EL (cell line): ENCODE measurements at regions not wholly inside any gene's neighbourhood (a gene's known extent, or its start where the extent isn't known, plus 50 kb on each side); places are given as distances from the start of the nearest gene placed in this dataset.

Experiments used
- DNase-seq: peaks from one replicate; pipeline ENCODE4 v3.0.0-alpha.2; 2016

DNA sequence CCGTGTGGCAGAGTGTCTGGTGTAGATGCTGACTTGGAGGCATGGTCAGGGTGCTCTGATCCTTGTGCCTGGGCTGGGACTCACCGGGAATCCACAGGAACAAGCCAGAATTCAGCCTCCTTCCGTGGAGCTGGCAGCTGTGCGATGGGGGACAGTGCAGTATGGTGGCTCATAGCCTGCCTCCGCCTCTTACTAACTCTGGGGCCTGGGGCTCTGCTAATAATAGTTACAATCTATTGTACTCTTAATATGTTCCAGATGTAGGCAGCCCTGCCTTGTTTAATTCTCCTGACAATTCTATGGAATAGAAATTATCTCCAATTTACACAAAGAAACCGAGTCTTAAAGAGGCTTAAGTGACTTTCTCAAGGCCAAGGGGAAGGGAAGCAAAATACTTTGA lies 77.6 kb downstream of the PCDH1 start:
- no peak for DNase-seq

DNA sequence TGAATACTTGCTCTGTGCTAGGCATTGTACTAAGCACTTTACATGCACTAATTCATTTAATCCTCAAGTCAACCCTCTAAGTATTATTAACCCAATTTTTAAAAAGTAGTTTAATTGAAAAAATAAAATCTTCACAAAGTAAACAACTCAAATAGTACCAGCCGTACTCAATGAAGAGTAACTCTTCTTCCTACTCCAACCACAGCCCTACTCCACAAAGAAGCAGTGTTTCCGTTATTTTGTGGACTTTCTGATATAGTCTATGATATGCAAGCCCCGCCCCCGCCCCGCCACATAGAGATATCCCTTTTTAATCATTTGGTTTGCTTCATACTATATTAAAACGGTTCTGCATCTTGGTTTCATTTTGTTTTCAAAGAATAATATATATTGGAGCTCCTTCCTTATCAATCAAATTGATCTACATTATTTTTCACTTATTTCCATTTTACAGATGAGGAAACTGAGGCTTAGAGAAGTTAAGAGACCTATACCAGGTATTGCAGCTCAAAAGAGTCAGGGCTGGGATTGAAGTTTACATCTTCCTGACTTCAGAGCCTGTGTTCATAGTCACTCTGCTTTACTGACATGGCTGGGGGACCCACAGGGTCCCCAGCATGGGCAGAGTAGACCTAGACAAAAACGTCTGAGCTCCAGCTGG lies 78.6 kb downstream of the PCDH1 start:
- no peak for DNase-seq

DNA sequence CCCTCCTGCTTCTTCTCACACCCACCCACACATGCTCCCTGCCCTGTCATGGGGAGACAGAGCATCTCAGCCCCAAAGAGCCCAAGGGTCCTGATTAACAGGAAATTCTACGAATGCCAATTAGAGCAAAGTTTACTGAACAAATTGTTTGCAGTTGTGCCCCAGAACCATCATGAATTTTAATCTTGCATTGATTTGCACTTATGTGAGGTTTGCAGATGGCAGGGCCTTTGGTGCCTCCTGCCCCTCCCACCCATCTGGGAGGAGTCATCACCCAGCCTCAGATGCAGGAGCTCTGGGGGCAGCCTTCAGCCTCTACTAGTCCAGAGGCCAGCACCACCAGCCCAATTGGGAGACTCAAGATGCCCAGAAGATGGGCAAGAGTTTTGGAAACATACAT lies 80.8 kb downstream of the PCDH1 start:
- DNase-seq: no peak

DNA sequence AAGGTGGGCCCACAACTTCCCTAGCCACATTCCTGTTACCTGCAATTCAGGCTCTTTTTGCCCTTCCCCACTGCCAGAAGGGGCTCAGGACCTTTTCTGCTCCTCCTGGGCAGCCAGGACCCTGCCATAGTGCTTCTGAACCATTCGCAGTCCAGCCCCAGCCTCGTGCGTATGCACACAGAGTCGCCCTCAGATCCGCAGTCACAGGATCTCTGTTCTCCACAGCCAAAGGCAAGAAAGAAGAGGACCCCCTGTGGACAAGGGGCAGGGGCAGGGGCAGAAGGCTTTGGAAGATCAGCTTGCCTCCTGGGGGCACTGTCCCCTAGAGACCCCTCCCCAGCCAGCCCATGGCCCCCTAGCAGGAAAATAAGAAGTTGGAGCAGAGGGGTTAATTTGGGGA lies 82.8 kb downstream of the PCDH1 start:
- no peak for DNase-seq

DNA sequence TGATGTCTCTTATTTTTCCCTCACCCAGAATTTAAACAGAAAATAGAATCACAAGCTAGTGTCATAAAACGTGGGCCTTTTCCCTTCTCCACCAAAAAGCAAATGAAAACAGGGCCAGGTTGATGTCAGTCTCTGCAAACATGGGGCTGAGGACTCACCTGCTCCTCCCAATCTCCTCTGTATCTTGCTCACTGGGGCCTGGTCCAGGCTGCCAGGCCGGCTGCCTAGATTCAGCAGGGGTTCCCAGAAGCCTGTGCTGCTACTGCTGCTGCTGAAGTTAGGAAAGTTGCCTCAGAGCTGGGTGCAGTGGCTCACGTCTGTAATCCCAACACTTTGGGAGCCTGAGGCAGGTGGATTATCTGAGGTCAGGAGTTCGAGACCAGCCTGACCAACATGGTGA lies 84.3 kb downstream of the PCDH1 start:
- DNase-seq: no peak

DNA sequence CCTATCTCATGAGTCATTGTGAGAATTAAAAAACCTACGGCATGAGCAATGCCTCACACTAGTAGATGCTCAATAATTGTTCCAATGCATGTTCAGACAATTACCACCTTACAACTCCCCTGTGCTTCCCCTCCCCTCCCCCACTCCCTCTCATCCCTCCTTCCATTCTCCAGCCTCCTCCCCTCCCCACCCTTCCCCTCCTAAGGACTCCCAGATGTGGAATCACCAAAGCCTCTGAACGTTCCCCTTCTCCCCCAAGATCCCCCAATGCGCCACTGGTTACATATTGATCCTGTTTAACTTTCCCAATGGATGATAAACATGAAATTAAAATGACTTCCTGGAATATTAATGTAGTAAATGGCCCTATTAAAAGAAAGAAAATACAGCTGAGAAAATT lies 84.8 kb downstream of the PCDH1 start:
- no peak for DNase-seq

DNA sequence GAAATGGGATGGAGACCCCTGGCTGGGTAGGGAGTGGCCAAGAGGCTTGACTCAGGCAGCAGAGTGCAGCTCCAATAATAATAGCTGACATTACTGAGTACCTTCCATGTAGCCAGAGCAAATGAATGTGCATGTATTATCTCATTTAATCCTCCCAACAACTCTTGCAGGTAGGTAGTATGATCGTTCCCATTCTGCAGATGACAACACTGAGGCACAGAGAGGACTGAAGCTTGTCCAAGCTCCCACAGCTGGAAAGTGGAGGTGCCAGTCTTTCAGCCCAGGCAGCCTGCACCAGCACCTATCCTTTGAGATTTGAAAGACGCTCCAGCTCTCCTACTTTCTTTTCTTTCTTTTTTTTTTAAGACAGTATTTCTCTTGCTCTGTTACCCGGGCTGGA lies 87.6 kb downstream of the PCDH1 start:
- DNase-seq: no peak

DNA sequence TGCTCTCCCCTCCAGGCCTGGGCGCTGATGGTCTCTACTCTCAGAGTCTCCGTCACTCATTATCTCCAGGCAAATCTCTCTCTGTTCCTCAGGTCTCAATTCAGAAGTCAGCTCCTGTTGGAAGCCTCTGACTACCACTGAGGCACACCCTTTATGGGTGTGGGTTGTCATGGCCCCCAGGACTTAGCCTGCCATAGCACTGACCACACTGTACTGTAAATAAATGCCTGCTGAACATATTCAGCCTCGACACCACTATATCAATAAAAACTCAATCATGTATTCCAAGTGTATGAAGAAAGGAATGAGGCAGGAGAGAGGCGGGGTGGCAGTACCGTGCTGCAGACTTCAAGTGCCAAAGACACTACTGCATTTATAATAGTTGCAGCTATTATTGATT lies 88.9 kb downstream of the PCDH1 start:
- DNase-seq: no peak

DNA sequence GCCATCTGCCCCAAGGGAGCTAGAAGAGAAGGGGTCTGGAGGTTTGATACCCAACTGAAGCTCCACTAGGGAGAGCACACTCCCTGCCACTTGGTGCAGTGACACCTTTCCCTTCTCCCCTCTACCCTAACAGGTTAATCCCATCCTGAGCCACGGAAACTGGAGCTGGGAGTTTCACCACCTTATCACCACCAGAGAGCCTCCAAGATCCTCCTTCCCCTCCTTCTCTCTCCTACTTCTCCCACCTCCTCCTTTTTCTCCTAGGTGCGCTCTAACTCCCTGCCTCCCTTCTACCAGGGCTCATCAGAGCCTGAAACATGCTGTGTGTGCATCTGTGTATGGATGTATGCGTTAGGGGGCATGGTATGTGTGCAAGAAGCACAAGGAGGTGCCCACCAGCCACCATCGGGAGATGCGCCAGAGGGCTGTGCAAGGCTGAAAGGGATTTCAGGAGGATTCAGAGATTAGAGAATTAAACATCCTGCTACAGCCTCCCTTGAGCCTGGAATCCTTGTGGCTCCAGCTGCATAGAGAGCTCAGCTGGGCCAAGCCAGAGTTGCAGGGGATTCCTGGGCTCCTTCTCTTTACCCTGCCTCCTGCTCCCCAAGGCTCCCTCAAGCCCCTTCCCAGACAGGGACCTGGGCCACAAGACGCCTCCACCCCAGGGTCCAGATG lies 89.8 kb downstream of the PCDH1 start:
- DNase-seq: no peak

DNA sequence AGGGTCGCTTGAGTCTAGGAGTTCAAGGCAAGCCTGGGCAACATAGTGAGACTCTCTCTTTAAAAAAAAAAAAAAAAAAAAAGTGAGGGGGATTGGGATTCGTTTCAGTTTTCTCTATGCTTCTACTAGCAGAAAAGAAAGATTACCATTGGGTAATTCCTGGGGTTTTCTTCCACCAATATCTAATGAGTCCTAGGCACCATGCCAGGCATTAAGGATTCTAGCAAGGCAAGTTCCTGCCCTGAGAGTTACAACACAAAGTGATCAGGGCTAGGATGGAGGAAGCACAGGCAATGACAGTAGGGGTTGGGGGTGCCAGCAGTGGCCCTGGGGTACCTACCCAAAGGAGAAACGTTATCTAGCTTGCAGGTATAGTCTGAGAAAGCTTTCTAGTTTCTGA lies 90.8 kb downstream of the PCDH1 start:
- DNase-seq: no peak

DNA sequence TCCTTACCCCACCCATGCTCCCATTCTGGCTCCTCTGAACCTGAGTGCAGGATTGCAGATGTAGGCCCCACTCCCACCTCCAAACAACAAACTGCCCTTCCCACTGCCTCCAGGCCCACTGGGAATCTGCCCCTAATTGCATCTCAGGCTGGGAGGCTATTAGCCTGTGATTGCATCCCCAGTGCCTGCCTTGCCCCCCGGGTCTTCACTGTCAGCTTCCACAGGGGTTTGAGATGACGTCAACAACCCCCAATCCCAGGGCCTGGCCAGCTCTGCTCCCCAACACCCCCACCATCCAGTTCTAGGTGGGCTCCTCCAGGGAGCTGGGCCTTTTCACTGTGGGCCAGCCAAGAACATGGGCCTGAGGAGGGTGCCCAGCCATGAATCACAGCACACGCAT lies 91.5 kb downstream of the PCDH1 start:
- DNase-seq: no peak

DNA sequence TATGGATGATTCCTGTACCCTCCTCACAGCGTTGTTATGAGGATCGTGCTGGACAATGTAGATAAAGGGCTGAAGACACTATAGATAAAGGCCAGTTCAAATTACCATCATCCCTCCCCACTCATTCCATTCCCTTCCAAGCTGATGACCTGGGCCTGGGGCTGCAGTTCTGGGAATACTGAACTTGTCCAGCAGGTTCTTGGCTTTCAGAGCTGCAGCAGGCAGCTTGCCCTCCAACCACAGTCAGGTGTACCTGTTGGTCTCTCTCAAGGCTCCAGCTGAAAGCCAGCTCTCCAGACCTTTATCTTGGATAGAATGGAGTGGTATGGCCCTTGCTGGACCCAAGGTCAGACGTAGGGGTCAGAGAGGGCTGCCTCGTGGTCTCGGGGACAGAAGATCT lies 92.5 kb downstream of the PCDH1 start:
- DNase-seq: no peak

DNA sequence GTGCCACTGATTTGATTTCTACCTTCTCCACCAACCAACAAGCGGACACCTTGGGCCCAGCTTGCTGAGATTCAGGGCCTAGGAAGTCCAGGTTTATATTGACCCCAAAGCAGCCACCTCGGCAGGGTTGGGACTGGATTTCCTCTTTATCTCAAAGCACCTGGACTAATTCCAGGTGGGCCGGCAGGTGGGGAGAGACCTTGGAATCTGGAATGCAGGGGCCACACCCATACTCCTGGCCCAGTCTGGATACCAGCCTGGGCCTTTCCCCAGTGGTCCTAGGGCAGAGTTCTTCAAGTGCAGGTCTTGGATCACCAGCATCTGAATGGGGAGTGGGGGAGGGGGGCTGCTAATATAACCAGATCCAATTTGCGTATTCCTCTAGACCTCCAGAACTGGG lies 93.1 kb downstream of the PCDH1 start:
- no peak for DNase-seq

DNA sequence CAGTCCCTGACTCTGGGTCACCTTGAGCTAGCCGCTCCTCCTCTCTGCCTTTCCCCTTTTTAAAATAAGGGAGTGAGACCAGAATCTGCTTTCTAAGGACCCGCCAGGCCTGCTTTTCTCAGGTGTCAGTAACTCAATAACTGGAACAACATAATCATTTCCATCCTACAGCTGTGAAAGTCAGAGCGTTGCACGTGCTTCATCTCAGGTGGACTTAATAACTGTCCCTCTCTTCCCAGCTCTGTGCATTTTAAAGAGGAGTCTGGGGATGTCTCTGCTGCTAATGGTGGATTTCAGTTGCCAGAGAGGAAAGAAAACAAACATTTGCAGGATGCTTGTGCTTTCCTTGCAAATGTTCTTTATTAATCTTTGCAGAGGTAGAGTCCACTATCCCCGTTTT lies 93.7 kb downstream of the PCDH1 start:
- no peak for DNase-seq

DNA sequence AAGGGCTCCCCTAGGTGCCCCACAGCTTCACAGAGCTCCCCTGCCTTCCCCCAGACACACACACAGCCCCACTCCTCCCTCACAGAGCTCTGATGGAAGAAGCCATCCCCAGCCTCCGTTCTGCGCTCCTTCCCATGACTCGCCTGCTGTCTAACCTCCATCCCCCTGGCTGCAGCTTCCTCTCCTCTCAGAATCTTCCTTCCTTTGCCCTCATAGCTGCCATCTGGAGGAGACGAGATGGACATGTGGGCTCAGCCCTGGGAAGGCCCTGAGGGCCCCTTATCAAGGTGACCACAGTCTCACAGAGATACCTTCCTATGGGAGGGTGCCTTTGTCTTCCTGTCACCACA lies 94.3 kb downstream of the PCDH1 start:
- DNase-seq: no peak

DNA sequence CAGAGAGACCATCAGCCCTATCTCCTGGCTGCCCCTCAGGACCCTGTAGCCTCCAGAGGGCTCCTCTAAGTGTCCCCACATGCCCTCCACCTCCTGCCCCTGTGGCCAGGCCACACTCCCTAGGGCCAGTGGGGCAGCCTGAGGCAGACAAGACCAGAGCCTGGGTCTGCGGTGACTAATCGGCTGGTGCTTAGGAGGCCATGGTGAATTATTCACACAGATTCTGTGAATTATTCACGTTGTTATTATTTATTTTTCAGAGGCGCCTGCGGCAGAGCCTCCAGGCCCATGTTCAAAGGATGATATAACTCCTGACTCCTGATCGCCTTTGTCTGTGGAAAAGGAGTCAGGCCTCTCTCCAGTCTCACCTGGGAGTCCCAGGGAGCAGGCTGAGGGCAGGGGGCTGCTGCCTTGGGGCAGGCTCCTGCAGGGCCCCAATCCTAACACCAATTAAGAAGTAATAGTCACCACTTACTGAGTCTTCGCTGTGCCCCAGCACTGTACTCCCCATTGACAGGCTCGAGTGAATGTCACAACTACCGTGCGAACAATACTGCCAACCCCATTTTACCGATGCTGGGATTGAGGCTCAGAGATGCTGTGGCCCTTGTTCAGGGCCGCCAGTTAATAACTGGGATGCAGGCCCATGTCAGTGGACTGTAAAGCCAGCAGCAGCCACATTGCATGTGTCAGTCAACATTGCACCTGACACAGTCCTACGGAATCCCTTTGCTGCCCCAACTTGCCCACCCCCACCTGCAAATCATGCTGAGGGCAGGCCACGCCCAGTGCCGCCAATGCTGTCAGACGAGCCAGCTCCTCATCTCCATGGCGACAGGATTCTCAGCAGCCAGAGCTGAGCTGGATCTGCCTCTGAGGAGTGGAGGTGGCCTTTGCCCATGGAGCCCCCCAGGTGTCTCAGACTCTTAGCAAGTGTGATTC lies 94.9 kb downstream of the PCDH1 start:
- no peak for DNase-seq

DNA sequence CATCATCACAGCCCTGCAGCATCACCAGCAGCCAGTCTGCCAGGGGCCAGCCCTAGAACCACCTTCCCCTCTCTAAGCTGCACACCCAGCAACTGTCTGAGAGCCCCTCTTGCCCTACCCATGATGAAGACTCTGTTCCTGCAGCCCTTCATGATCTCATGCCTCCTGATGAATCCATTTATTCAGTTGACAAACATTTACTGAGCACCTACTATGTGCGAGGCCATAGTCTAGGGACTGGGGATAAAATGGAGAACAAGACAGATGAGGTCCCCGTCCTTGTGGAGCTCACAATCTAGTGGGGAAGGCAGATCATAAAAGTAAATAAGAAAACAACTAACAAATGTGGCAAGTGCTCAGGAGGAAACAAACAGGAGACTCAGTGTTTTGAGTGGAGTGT lies 96.3 kb downstream of the PCDH1 start:
- no peak for DNase-seq

DNA sequence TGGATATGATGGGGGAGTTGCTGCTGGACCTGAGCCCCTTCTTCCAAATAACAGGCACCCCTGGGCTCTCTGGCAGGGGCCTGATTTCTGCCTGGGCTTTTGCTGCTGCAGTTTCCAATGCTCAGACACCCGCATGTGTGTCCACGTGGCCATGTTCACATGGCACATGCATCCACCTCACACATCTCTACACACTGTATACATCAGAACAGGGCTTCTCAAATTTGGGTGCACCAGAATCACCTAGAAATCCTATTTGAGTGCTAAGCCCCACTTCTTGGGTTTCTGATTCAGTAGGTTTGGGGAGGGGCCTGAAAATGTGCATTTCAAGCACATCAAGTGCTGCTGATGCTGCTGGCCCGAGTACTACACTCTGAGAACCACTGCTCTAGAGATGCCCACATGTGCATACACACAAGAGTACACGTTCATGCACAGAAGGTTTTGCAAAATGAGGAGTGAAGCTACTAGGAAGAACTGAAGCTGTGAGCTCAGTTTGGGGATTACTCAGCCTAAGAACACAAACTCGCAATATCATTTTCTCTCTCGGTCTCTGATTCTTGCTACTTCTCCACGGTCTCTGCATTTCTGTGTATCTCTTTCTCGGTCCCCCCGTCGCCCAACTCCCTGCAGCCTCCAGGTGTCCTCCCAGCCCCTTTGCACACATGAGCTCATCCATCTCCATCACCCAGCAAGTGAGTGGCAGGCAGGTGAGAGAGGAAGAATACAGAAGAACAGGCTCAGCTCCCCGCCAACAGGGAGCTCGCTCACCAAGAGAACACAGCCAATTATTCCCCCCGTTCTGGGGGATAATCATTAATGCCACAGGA lies 97.0 kb downstream of the PCDH1 start:
- DNase-seq: no peak

DNA sequence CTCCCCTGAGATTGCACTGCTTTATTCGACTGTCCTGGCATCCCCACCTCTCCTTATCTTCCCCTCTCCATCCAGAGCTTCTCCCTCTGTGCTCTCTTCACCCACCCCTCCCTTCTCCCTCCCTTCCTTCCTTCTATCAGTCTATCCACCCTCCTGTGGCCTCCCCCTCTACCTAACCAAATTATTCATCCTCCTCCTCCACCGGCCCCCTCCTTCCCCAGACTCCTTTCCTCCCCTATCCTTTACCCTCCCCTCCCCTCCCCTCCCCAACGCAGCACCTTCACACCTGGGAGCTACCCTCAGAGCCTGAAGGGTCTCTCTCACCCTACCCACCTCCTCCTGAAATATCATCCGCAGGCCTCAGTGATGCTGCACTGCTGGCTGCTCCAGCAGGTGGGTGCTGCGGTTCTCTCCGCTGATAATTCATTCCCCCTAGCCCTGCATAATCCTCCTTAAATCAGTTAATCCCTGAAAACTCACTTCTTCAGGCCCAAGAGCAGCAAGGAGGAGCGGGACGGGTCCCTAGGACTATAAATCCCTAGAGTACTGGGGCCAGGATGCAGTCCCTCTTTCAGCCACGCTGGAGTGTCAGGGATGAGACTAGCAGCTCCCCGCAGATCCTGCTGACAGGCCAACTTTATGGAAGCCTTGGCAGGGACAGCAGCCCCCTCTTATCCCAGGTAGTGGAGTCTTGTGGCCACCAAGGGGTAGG lies 97.8 kb downstream of the PCDH1 start:
- DNase-seq: no peak

DNA sequence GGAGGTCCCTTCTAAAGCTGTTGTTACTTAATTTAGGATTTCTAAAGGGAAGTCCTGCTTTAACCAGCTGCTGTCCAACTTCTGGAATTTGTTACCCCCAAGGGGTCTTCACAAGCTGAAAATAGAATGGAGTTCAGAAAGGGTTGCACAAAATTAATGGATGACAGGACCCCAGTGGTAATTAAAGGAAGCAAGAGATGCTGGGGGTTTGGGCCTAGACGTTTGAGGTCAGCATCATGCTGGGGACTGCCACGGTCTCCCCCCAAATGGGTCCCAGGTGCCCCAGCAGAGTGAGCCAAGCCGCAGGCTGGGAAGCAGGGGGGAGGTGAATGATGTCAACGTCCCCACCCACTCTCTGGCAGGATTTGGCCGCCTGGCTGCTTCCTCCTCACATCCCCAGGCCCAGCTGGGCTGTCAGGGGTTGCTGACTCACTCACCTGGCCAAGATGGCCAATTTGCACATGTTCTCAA lies 97.5 kb upstream of the ARAP3 start:
- peak; percentile 12 for DNase-seq

DNA sequence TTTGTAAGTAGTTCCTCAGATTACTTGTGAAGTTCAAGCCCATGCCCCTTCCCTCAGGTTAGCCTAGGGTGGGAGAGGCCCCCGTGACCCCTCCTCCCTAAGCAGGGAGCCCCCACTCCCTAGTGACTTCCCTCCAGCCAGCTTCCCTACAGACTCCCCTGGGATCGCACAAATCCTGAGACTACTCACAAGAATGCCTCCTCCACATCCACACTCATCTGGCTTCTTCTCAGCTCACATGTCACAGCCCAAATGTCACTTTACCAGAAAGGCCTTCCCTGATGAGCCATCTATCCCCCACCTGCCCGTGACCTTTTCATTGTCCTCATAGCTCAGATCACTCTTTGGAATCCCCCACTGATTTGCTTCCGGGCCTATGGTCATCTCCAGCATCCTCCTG lies 96.7 kb upstream of the ARAP3 start:
- no peak for DNase-seq

DNA sequence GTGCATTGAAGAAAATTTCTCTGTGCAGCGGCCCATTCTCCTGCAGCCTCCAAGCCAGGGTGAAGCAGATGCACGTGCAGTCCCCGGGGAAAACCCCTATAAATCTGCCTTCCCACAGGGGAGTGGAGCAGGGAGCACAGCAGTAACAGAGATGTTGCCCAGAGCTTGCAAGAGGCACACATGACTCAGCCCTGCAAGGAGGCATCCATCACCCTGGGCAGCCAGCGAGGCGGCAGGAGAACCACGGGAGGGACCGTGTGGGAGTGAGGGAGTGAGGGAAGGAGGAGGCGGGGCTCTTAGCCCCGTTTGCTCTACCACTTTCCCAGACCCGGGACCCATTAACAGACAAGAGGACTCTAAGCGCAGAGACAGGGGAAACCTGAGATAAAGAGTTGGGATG lies 96.2 kb upstream of the ARAP3 start:
- DNase-seq: peak; percentile 67
